ENCODE measurements at regions not wholly inside any gene's neighbourhood (a gene's known extent, or its start where the extent isn't known, plus 50 kb on each side); places are given as distances from the start of the nearest gene placed in this dataset.
"Not testable (repeated sequence)": the region's sequence is repeated elsewhere in the genome, so short reads cannot be mapped to it uniquely, and the experiment has no call there.

- Histone ChIP-seq H3K27me3 (ENCODE audit: insufficient read depth, low read depth) (no peaks in the 10 kb centered on the region), H3K4me2 (no peak overlapping the region), H2AFZ (ENCODE audit: low read depth) (no peak overlapping the region), H3K79me2 (ENCODE audit: insufficient read depth, low read depth) (no peaks in the 10 kb centered on the region), H3K36me3 (ENCODE audit: insufficient read depth) (no peaks in the 10 kb centered on the region), H4K20me1 (ENCODE audit: insufficient read depth) (no peaks in the 10 kb centered on the region), H3K27ac (no peak overlapping the region), H3K9ac (no peak overlapping the region), H3K4me3 (IDR thresholded peaks at IDR 0.05; ENCODE audit: insufficient read depth, low read depth, low read length) (no peak overlapping the region), H3K4me1 (ENCODE audit: low read depth, poor library complexity, severe bottlenecking) (no peaks in the 10 kb centered on the region)
- TF ChIP-seq CTCF (conservative IDR thresholded peaks at IDR 0.05; ENCODE audit: low read depth, low read length) = no peak
Observed at GRCh38 chr7:85796956-85797355, 610.1 kb upstream of the SEMA3D start.

GRCh38 chr7:85791098-85791497, 604.2 kb upstream of the SEMA3D start:
- H3K4me1 ChIP-seq (ENCODE audit: low read depth, poor library complexity, severe bottlenecking) = not testable (repeated sequence)

GRCh38 chr7:85781606-85782005, 594.8 kb upstream of the SEMA3D start:
- Histone ChIP-seq H3K4me2 (no peak overlapping the region), H2AFZ (ENCODE audit: low read depth) (no peak overlapping the region), H4K20me1 (ENCODE audit: insufficient read depth) (no peaks in the 10 kb centered on the region), H3K27me3 (ENCODE audit: insufficient read depth, low read depth) (no peaks in the 10 kb centered on the region), H3K36me3 (ENCODE audit: insufficient read depth) (no peaks in the 10 kb centered on the region), H3K27ac (no peak overlapping the region), H3K79me2 (ENCODE audit: insufficient read depth, low read depth) (no peaks in the 10 kb centered on the region), H3K4me1 (ENCODE audit: low read depth, poor library complexity, severe bottlenecking) (peaks cover 10% of the 10 kb centered on the region), H3K4me3 (IDR thresholded peaks at IDR 0.05; ENCODE audit: insufficient read depth, low read depth, low read length) (no peak overlapping the region), H3K9ac (no peak overlapping the region)
- no peak for TF ChIP-seq CTCF (conservative IDR thresholded peaks at IDR 0.05; ENCODE audit: low read depth, low read length)

More at GRCh38 chr7:85791098-85791497, 604.2 kb upstream of the SEMA3D start:
- not testable (repeated sequence) for H3K4me2 ChIP-seq; H3K36me3 ChIP-seq (ENCODE audit: insufficient read depth); H3K27ac ChIP-seq; H3K79me2 ChIP-seq (ENCODE audit: insufficient read depth, low read depth); H3K9ac ChIP-seq; H3K27me3 ChIP-seq (ENCODE audit: insufficient read depth, low read depth); H4K20me1 ChIP-seq (ENCODE audit: insufficient read depth); H3K4me3 ChIP-seq (IDR thresholded peaks at IDR 0.05; ENCODE audit: insufficient read depth, low read depth, low read length); H2AFZ ChIP-seq (ENCODE audit: low read depth)

- no peaks in the 10 kb centered on the region for H3K79me2 ChIP-seq (ENCODE audit: insufficient read depth, low read depth)
- H3K4me2 ChIP-seq = peak overlapping the region; percentile 9; the same call in 1 of the 2 replicates
- H3K4me1 ChIP-seq (ENCODE audit: low read depth, poor library complexity, severe bottlenecking) = peaks cover 45% of the 10 kb centered on the region
- H2AFZ ChIP-seq (ENCODE audit: low read depth) = peak overlapping the region; percentile 23; the same call in 1 of the 2 replicates
- no peak for TF ChIP-seq CTCF (conservative IDR thresholded peaks at IDR 0.05; ENCODE audit: low read depth, low read length)
- no peaks in the 10 kb centered on the region for H3K27me3 ChIP-seq (ENCODE audit: insufficient read depth, low read depth)
- no peak overlapping the region for H3K4me3 ChIP-seq (IDR thresholded peaks at IDR 0.05; ENCODE audit: insufficient read depth, low read depth, low read length)
- H3K36me3 ChIP-seq (ENCODE audit: insufficient read depth) = no peaks in the 10 kb centered on the region
- H3K27ac ChIP-seq = peak overlapping the region; percentile 10; the same call in 1 of the 2 replicates
- no peaks in the 10 kb centered on the region for H4K20me1 ChIP-seq (ENCODE audit: insufficient read depth)
- H3K9ac ChIP-seq = no peak overlapping the region
Observed at GRCh38 chr7:85776691-85777345, 590.0 kb upstream of the SEMA3D start.

- TF ChIP-seq CTCF (conservative IDR thresholded peaks at IDR 0.05; ENCODE audit: low read depth, low read length) = no peak
- peaks cover 45% of the 10 kb centered on the region for H3K4me1 ChIP-seq (ENCODE audit: low read depth, poor library complexity, severe bottlenecking)
- H3K4me3 ChIP-seq (IDR thresholded peaks at IDR 0.05; ENCODE audit: insufficient read depth, low read depth, low read length) = no peak overlapping the region
- H3K4me2 ChIP-seq = no peak overlapping the region
- H3K36me3 ChIP-seq (ENCODE audit: insufficient read depth) = no peaks in the 10 kb centered on the region
- H3K79me2 ChIP-seq (ENCODE audit: insufficient read depth, low read depth) = no peaks in the 10 kb centered on the region
- no peak overlapping the region for H2AFZ ChIP-seq (ENCODE audit: low read depth)
- H4K20me1 ChIP-seq (ENCODE audit: insufficient read depth) = no peaks in the 10 kb centered on the region
- H3K27me3 ChIP-seq (ENCODE audit: insufficient read depth, low read depth) = no peaks in the 10 kb centered on the region
- H3K9ac ChIP-seq = no peak overlapping the region
- H3K27ac ChIP-seq = no peak overlapping the region
Observed at GRCh38 chr7:85775431-85775830, 588.6 kb upstream of the SEMA3D start.
